GM04503 (cell line): ENCODE measurements at regions not wholly inside any gene's neighbourhood (a gene's known extent, or its start where the extent isn't known, plus 50 kb on each side); places are given as distances from the start of the nearest gene placed in this dataset.
"Not testable (repeated sequence)": the region's sequence is repeated elsewhere in the genome, so short reads cannot be mapped to it uniquely, and the experiment has no call there.

Experiments used
- DNase-seq: peaks from one replicate; pipeline ENCODE4 v3.0.0-alpha.2; 2012; ENCODE audit warnings: low read depth

- no peak for DNase-seq
Observed at GRCh38 chr6:34646714-34647113, 49.9 kb downstream of the ILRUN start.

GRCh38 chr6:34645627-34646026 is 50.9 kb downstream of the ILRUN start:
- no peak for DNase-seq

GRCh38 chr6:34644716-34645115 is 51.9 kb downstream of the ILRUN start:
- DNase-seq = no peak

- no peak for DNase-seq
Observed at GRCh38 chr6:34642427-34642826, 54.1 kb downstream of the ILRUN start.

- not testable (repeated sequence) for DNase-seq
Observed at GRCh38 chr6:34640074-34640849, 56.3 kb downstream of the ILRUN start.

- DNase-seq = no peak
Observed at GRCh38 chr6:34638834-34639736, 57.5 kb downstream of the ILRUN start.

GRCh38 chr6:34633785-34634184 is 62.8 kb downstream of the ILRUN start:
- DNase-seq = no peak

GRCh38 chr6:34633256-34633655 is 63.3 kb downstream of the ILRUN start:
- DNase-seq = no peak

GRCh38 chr6:34630040-34630439 is 66.5 kb downstream of the ILRUN start:
- DNase-seq = peak; percentile 73

- no peak for DNase-seq
Observed at GRCh38 chr6:34627296-34627695, 69.3 kb downstream of the ILRUN start.

- DNase-seq = no peak
Observed at GRCh38 chr6:34618430-34619182, 62.5 kb upstream of the SPDEF start.

- no peak for DNase-seq
Observed at GRCh38 chr6:34617231-34617630, 61.1 kb upstream of the SPDEF start.

- DNase-seq = no peak
Observed at GRCh38 chr6:34616227-34616585, 60.1 kb upstream of the SPDEF start.

- no peak for DNase-seq
Observed at GRCh38 chr6:34615574-34616226, 59.6 kb upstream of the SPDEF start.

- DNase-seq = peak; percentile 15
Observed at GRCh38 chr6:34610819-34611477, 54.8 kb upstream of the SPDEF start.

- DNase-seq = no peak
Observed at GRCh38 chr6:34608321-34609091, 52.4 kb upstream of the SPDEF start.

- DNase-seq = no peak
Observed at GRCh38 chr6:34606477-34607265, 50.5 kb upstream of the SPDEF start.
